ENCODE measurements at regions not wholly inside any gene's neighbourhood (a gene's known extent, or its start where the extent isn't known, plus 50 kb on each side); places are given as distances from the start of the nearest gene placed in this dataset.

GRCh38 chr4:101604976-101605375 lies 185.6 kb upstream of the BANK1 start:
- Histone ChIP-seq H3K4me3 (no peak overlapping the region), H3K9me3 (no peaks in the 10 kb centered on the region), H3K4me1 (no peaks in the 10 kb centered on the region; the same call in 2 of the 3 replicates), H3K4me2 (no peak overlapping the region), H3K27ac (no peak overlapping the region)
- WGBS (ENCODE audit: missing lambda C conversion rate), result 86% methylated on average over 1 of the region's 1 CpG
- CTCF ChIA-PET, result no interaction called here
- ATAC-seq, result no peak
- no peak for TF ChIP-seq PBX3 (IDR thresholded peaks at IDR 0.05)
- TF ChIP-seq EHMT2 (IDR thresholded peaks at IDR 0.05; ENCODE audit: low read depth), result no peak
- TF ChIP-seq CEBPB (IDR thresholded peaks at IDR 0.05), result no peak
- no peak for TF ChIP-seq CBX2 (IDR thresholded peaks at IDR 0.05; ENCODE audit: borderline replicate concordance, low read depth)
- TF ChIP-seq HOXB13 (CRISPR knock-in tag; IDR thresholded peaks at IDR 0.05; ENCODE audit: low read depth), result no peak
- no peak for TF ChIP-seq E2F6 (IDR thresholded peaks at IDR 0.05; ENCODE audit: borderline replicate concordance, low read depth)
- no peak for TF ChIP-seq HOXB5 (CRISPR knock-in tag; IDR thresholded peaks at IDR 0.05)
- TF ChIP-seq CBX8 (IDR thresholded peaks at IDR 0.05), result no peak
- no peak for TF ChIP-seq HMGXB4 (CRISPR knock-in tag; IDR thresholded peaks at IDR 0.05; ENCODE audit: borderline replicate concordance)
- TF ChIP-seq RNF2 (IDR thresholded peaks at IDR 0.05; ENCODE audit: borderline replicate concordance, low read depth), result no peak
- TF ChIP-seq FOSL2 (IDR thresholded peaks at IDR 0.05), result no peak
- TF ChIP-seq FOSL2 (CRISPR knock-in tag; IDR thresholded peaks at IDR 0.05), result no peak
- TF ChIP-seq FOXS1 (CRISPR knock-in tag; IDR thresholded peaks at IDR 0.05), result no peak
- no peak for TF ChIP-seq NPAS2 (CRISPR knock-in tag; IDR thresholded peaks at IDR 0.05; ENCODE audit: borderline replicate concordance)
- TF ChIP-seq CTCF (IDR thresholded peaks at IDR 0.05), result no peak
- TF ChIP-seq HES2 (IDR thresholded peaks at IDR 0.05), result no peak
- no peak for TF ChIP-seq ZFP36 (IDR thresholded peaks at IDR 0.05; ENCODE audit: borderline replicate concordance, partially characterized antibody)
- TF ChIP-seq REST (IDR thresholded peaks at IDR 0.05), result no peak
- POLR2A ChIA-PET, result no interaction called here
- no peak for FAIRE-seq
- no peak for DNase-seq (ENCODE audit: low read depth in 1 of 2, low spot score in 1 of 2)
